Endothelial cell of umbilical vein (primary cell): ENCODE measurements at regions not wholly inside any gene's neighbourhood (a gene's known extent, or its start where the extent isn't known, plus 50 kb on each side); places are given as distances from the start of the nearest gene placed in this dataset.
"Not testable (repeated sequence)": the region's sequence is repeated elsewhere in the genome, so short reads cannot be mapped to it uniquely, and the experiment has no call there.

ENCODE experiments used
- BruUV-seq: library from RNA; stranded (reverse); fragments of 400-500 nt; replicated peaks from 2 replicates; lab custom pipeline; 2021; lab: Mats Ljungman, UMichigan
- CTCF ChIA-PET: fragments of 300-600, 350-600 bp; sonication (Branson Sonifier 250); formaldehyde crosslinking; loops from one replicate; lab custom pipeline; 2021; ENCODE audit warnings: antibody characterized with exemption, inconsistent platforms; lab: Charles Lee
- POLR2A ChIA-PET: fragments of 300-600, 350-600 bp; sonication (Branson Sonifier 250); formaldehyde crosslinking; loops from one replicate; lab custom pipeline; 2021; ENCODE audit warnings: antibody characterized with exemption, inconsistent platforms; lab: Charles Lee
- DNase-seq: peaks from one replicate; pipeline ENCODE4 v3.0.0-alpha.2; 2011; ENCODE audit warnings: low read depth, low spot score
- FAIRE-seq: peaks from 2 replicates; lab custom pipeline; 2011; peaks lifted over from hg19 to GRCh38; lab: Jason Lieb, UNC
- H2AFZ ChIP-seq: 2 replicates; pipeline ENCODE4 v1.6.0; 2012; ENCODE audit warnings: low read depth, low read length, control low read depth, inconsistent platforms
- H3K27ac ChIP-seq: 2 replicates; pipeline ENCODE4 v1.5.1; 2011; ENCODE audit warnings: low read depth, mild to moderate bottlenecking, control low read depth, low read length, moderate library complexity; ENCODE audit not compliant: insufficient read depth
- H3K27me3 ChIP-seq, 2 experiments: 2 replicates each; pipeline versions ENCODE4 v1.6.0 to v1.6.1; 2011; ENCODE audit warnings: low read length in 2 of 2, mixed read lengths in 1 of 2; ENCODE audit not compliant: control insufficient read depth in 2 of 2, insufficient read depth in 2 of 2
- H3K36me3 ChIP-seq, 2 experiments: 2 replicates in 1 of 2; 3 replicates in 1 of 2; pipeline ENCODE4 v1.5.1; 2011; ENCODE audit warnings: low read length in 2 of 2, mild to moderate bottlenecking in 1 of 2, moderate library complexity in 1 of 2; ENCODE audit not compliant: control insufficient read depth in 2 of 2, insufficient read depth in 2 of 2; ENCODE audit errors: extremely low read depth in 1 of 2
- H3K4me1 ChIP-seq: 3 replicates; pipeline ENCODE4 v1.5.1; 2011; ENCODE audit warnings: mild to moderate bottlenecking, low read length; ENCODE audit not compliant: control insufficient read depth, insufficient read depth; ENCODE audit errors: extremely low read depth
- H3K4me2 ChIP-seq: 2 replicates; pipeline ENCODE4 v1.6.1; 2011; ENCODE audit warnings: low read length, control low read depth, mixed read lengths; ENCODE audit not compliant: insufficient read depth
- H3K4me3 ChIP-seq, 3 experiments: fragments of 200-600 bp in 1 of 3; sonication (generic), shearing (Covaris generic) in 1 of 3; replicated peaks in 1 of 3; 2 replicates each; pipeline ENCODE4 v1.5.1; 2011 to 2016; ENCODE audit warnings: control low read depth in 3 of 3, low read length in 3 of 3, mild to moderate bottlenecking in 2 of 3, inconsistent platforms in 1 of 3, low read depth in 1 of 3, moderate library complexity in 1 of 3; ENCODE audit not compliant: insufficient read depth in 1 of 3
- H3K79me2 ChIP-seq: 2 replicates; pipeline ENCODE4 v1.6.0; 2012; ENCODE audit warnings: low read length, inconsistent platforms; ENCODE audit not compliant: control insufficient read depth, insufficient read depth
- H3K9ac ChIP-seq: replicated peaks from 2 replicates; pipeline ENCODE3; 2011; ENCODE audit warnings: low read length, control low read depth; ENCODE audit not compliant: insufficient read depth; ENCODE audit errors: extremely low read depth
- H3K9me1 ChIP-seq: replicated peaks from 3 replicates; pipeline ENCODE4 v1.6.0; 2011; ENCODE audit warnings: mild to moderate bottlenecking, low read length; ENCODE audit not compliant: control insufficient read depth, insufficient read depth; ENCODE audit errors: extremely low read depth
- H3K9me3 ChIP-seq: replicated peaks from 2 replicates; pipeline ENCODE4 v1.5.1; 2012; ENCODE audit warnings: low read length, inconsistent platforms; ENCODE audit not compliant: control insufficient read depth, insufficient read depth
- H4K20me1 ChIP-seq: replicated peaks from 2 replicates; pipeline ENCODE3; 2011; ENCODE audit warnings: mild to moderate bottlenecking, low read length; ENCODE audit not compliant: control insufficient read depth, insufficient read depth; ENCODE audit errors: extremely low read depth
- CTCF ChIP-seq, 2 donors: IDR thresholded peaks; 1 replicate in 1 of 2; 2 replicates in 1 of 2; pipeline ENCODE4 v1.5.1; 2011; ENCODE audit warnings: low read length in 2 of 2, mild to moderate bottlenecking in 2 of 2, moderate library complexity in 2 of 2, control low read depth in 1 of 2, inconsistent platforms in 1 of 2, low read depth in 1 of 2; ENCODE audit not compliant: insufficient read depth in 1 of 2; ENCODE audit errors: extremely low read depth in 1 of 2
- EZH2 ChIP-seq: IDR thresholded peaks from 2 replicates; pipeline ENCODE4 v1.6.1; 2012; ENCODE audit warnings: borderline replicate concordance, low read depth, mild to moderate bottlenecking, moderate library complexity, low read length, inconsistent platforms; ENCODE audit not compliant: severe bottlenecking
- FOS ChIP-seq: IDR thresholded peaks from 2 replicates; pipeline ENCODE4 v1.6.1; 2011; ENCODE audit warnings: mild to moderate bottlenecking, low read length, moderate library complexity, borderline replicate concordance; ENCODE audit not compliant: insufficient read depth
- GATA2 ChIP-seq: IDR thresholded peaks from 2 replicates; pipeline ENCODE4 v1.7.0; 2011; ENCODE audit warnings: low read depth, mild to moderate bottlenecking, moderate library complexity, mixed read lengths, low read length; ENCODE audit not compliant: insufficient read length, insufficient read depth
- JUN ChIP-seq: IDR thresholded peaks from 2 replicates; pipeline ENCODE4 v1.6.1; 2011; ENCODE audit warnings: borderline replicate concordance, low read depth; ENCODE audit not compliant: insufficient read length, insufficient read depth
- MYC ChIP-seq: IDR thresholded peaks from one replicate; pipeline ENCODE4 v1.6.1; 2011; ENCODE audit warnings: mild to moderate bottlenecking, low read depth, low read length
- POLR2A ChIP-seq: IDR thresholded peaks from 2 replicates; pipeline ENCODE4 v1.6.1; 2012; ENCODE audit warnings: low read depth, mild to moderate bottlenecking, control low read depth, low read length
- POLR2AphosphoS5 ChIP-seq: IDR thresholded peaks from 2 replicates; pipeline ENCODE4 v1.6.1; 2012; ENCODE audit warnings: low read depth, mild to moderate bottlenecking, control low read depth, low read length, moderate library complexity; ENCODE audit not compliant: insufficient read depth
- dilution Hi-C: fragments of 300-500 bp; cut with MboI; formaldehyde crosslinking; loops from one replicate; pipeline ENCODE4 v1.15.0; 2019; ENCODE audit warnings: low sequenced_read_pairs; ENCODE audit not compliant: extremely low pct_ligation_motif_present
- intact Hi-C: fragments of 100-400 bp; cut with micrococcal nuclease; formaldehyde crosslinking; loops from one replicate; pipeline ENCODE4 v1.10.0; 2022
- TF ChIP-seq, protein P1 (sequence below): IDR thresholded peaks from 2 replicates; pipeline ENCODE4 v1.6.1; 2011; ENCODE audit not compliant: insufficient read depth, insufficient read length

- no peak overlapping the region for H3K9ac ChIP-seq
- H3K27me3 ChIP-seq: no peaks in the 10 kb centered on the region
- H3K36me3 ChIP-seq: no peaks in the 10 kb centered on the region
- FAIRE-seq: no peak
- POLR2A ChIA-PET: no interaction called here
- no peaks in the 10 kb centered on the region for H3K9me1 ChIP-seq
- peak; percentile 17 for DNase-seq
- CTCF ChIA-PET: interaction anchor here (1.5 kb wide), 1 partner anchor 14 kb away, joined by 3 read pairs; no protein-coding TSS in a partner anchor
- TF ChIP-seq POLR2AphosphoS5 (no peak), MYC (no peak), CTCF (IDR thresholded peaks at IDR 0.05; ENCODE audit: extremely low read depth in 1 of 2, insufficient read depth in 1 of 2, low read depth in 1 of 2, low read length in 2 of 2) (no peak), JUN (no peak), GATA2 (no peak), POLR2A (no peak), EZH2 (no peak), FOS (no peak)
- TF ChIP-seq, protein P1, sequence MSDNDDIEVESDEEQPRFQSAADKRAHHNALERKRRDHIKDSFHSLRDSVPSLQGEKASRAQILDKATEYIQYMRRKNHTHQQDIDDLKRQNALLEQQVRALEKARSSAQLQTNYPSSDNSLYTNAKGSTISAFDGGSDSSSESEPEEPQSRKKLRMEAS: no peak
- H3K4me3 ChIP-seq: no peak overlapping the region
- dilution Hi-C loops: no loop called here
- no peak overlapping the region for H3K27ac ChIP-seq
- BruUV-seq: no TSS peak
- no peaks in the 10 kb centered on the region for H3K9me3 ChIP-seq
- H3K4me2 ChIP-seq: no peak overlapping the region
- H3K79me2 ChIP-seq: peaks cover 20% of the 10 kb centered on the region
- H2AFZ ChIP-seq: no peak overlapping the region
- H4K20me1 ChIP-seq: no peaks in the 10 kb centered on the region
- no peaks in the 10 kb centered on the region for H3K4me1 ChIP-seq
- intact Hi-C loops: no loop called here
Observed at GRCh38 chr6:144675231-144675861, 390.2 kb downstream of the UTRN start.

DNA sequence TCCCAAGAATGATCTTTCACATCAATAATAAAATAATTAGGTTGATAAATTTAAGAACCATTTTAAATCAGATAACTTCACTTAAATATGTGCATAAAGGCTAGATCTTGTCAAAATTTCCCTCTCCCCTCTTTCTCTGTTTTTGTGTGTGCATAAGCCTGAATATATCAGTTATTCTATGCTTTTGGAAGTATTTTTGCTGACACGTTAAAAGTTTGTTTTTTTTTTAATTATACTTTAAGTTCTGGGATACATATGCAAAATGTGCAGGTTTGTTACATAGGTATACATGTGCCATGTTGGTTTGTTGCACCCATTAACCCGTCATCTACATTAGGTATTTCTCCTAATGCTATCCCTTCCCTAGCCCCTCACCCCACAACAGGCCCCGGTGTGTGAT, 391.2 kb downstream of the UTRN start:
- BruUV-seq, H3K9me1 ChIP-seq, H3K4me2 ChIP-seq, H3K9me3 ChIP-seq, H3K27me3 ChIP-seq, H3K4me1 ChIP-seq, dilution Hi-C loops, H3K36me3 ChIP-seq, H3K4me3 ChIP-seq, intact Hi-C loops, H3K9ac ChIP-seq, H3K27ac ChIP-seq, FAIRE-seq, H2AFZ ChIP-seq, POLR2A ChIA-PET, CTCF ChIA-PET, H4K20me1 ChIP-seq, DNase-seq: not testable (repeated sequence)
- H3K79me2 ChIP-seq: peaks cover 18% of the 10 kb centered on the region

GRCh38 chr6:144677263-144677662, 392.1 kb downstream of the UTRN start:
- peaks cover 11% of the 10 kb centered on the region for H3K79me2 ChIP-seq
- H3K27me3 ChIP-seq, intact Hi-C loops, H3K4me2 ChIP-seq, H4K20me1 ChIP-seq, DNase-seq, H3K36me3 ChIP-seq, POLR2A ChIA-PET, CTCF ChIA-PET, dilution Hi-C loops, H3K27ac ChIP-seq, H2AFZ ChIP-seq, FAIRE-seq, H3K4me1 ChIP-seq, H3K9ac ChIP-seq, H3K9me1 ChIP-seq, BruUV-seq, H3K4me3 ChIP-seq, H3K9me3 ChIP-seq: not testable (repeated sequence)
